Muscle layer of colon (tissue), 2 donors: ENCODE measurements at regions not wholly inside any gene's neighbourhood (a gene's known extent, or its start where the extent isn't known, plus 50 kb on each side); places are given as distances from the start of the nearest gene placed in this dataset.

Experiments used
- H3K27ac ChIP-seq: one replicate; pipeline ENCODE4 v1.7.0; 2013; ENCODE audit warnings: low read depth, mild to moderate bottlenecking, low read length, moderate library complexity
- H3K27me3 ChIP-seq, 2 donors: one replicate each; pipeline ENCODE4 v1.7.0; 2013; ENCODE audit warnings: low read length in 2 of 2, mild to moderate bottlenecking in 2 of 2; ENCODE audit not compliant: insufficient read depth in 2 of 2, control insufficient read depth in 1 of 2
- H3K36me3 ChIP-seq: one replicate; pipeline ENCODE4 v1.7.0; 2013; ENCODE audit warnings: mild to moderate bottlenecking, low read length; ENCODE audit not compliant: insufficient read depth
- H3K4me1 ChIP-seq: one replicate; pipeline ENCODE4 v1.7.0; 2013; ENCODE audit warnings: mild to moderate bottlenecking, low read length; ENCODE audit not compliant: insufficient read depth
- H3K4me3 ChIP-seq, 2 donors: one replicate each; pipeline ENCODE4 v1.7.0; 2013; ENCODE audit warnings: low read length in 2 of 2, low read depth in 1 of 2, mild to moderate bottlenecking in 1 of 2, moderate library complexity in 1 of 2
- H3K9ac ChIP-seq: one replicate; pipeline ENCODE4 v1.7.0; 2013; ENCODE audit warnings: low read length
- H3K9me3 ChIP-seq: one replicate; pipeline ENCODE4 v1.7.0; 2013; ENCODE audit warnings: mild to moderate bottlenecking, low read length
- donor health status: abdominal sarcoma.
- donor health status: Adenocarcinoma of cecum.

DNA sequence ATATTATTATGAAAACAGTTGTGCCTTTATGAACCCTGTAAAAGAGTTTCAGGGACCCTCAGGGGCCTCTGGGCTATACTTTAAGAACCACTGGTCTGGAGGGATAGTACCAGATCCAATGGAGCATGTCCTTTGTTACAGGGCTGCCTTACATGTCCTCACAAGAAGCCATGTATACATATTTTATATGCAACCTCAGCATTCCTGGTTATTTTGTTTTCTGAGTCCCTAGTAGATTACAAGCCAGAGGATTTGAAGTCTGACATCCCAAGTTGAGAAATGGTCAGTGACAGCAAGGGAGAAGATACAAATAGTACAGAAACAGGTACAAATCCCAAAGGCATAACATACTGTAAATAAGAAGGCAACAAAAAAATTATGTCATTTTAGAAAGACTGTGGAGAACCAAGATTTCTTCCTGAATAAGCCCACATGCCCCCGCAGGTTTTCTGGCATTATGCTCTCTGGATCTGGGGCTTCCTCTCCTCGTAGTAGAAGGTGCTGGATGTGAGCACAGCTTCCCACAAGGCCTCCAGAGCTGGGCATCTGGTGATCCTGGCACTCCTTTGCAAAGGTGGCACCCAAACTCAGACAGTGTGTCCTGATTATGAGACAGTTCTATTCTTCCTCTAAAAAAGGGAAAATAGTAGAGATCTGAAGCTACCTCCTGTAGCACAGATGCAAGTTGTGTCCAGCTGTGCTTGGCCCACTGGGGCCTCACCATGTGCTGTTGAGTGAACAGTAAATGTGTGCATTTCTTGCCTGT is 114.0 kb downstream of the NR1D2 start:
- Histone ChIP-seq H3K27me3 (no peaks in the 10 kb centered on the region), H3K4me1 (peaks cover 18% of the 10 kb centered on the region), H3K9me3 (no peaks in the 10 kb centered on the region), H3K27ac (no peak overlapping the region), H3K4me3 (no peak overlapping the region), H3K36me3 (no peaks in the 10 kb centered on the region), H3K9ac (no peak overlapping the region)

DNA sequence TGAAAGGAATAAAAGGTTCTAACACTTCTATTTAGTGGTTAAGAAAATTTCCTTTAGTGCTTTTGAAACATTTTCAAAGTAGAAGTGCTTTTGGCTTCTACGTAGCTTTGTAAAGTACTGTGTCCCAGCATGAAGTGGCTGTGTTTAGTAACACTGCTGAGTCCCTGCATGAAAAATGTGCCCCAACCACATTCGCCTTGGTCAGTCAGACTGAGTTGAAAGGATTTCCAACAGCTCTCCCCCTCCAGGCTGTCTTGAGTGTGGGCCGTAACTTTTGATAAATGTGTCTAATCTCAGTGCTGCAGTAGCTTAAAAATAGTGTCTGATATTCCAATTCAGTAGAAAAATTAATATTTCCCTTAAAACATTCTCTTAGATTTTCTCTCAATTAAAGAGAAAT is 115.0 kb downstream of the NR1D2 start:
- peaks cover 18% of the 10 kb centered on the region for H3K4me1 ChIP-seq
- H3K27ac ChIP-seq: no peak overlapping the region
- H3K36me3 ChIP-seq: no peaks in the 10 kb centered on the region
- H3K27me3 ChIP-seq: no peaks in the 10 kb centered on the region
- no peak overlapping the region for H3K4me3 ChIP-seq
- no peak overlapping the region for H3K9ac ChIP-seq
- H3K9me3 ChIP-seq: no peaks in the 10 kb centered on the region

DNA sequence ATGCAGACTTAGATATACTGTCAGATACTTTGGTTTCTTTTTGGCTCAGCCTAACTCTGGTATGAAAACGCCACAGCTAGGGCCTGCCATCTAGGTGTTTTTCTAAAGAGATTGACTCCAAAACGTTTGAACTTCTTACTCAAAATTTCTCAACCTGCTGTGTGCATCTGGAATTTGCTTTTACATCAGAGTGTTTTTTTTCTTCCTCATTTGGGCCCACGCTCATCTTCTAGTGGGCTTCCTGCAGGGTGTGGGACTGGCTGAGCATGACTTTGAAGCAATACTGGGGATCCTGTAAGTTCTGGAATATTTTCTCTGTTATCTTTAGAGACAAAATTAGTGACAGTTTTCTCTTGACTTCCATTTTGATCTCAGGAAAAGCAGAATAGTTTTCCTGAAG is 117.8 kb downstream of the NR1D2 start:
- Histone ChIP-seq H3K9ac (no peak overlapping the region), H3K9me3 (no peaks in the 10 kb centered on the region), H3K27ac (no peak overlapping the region), H3K4me1 (peaks cover 18% of the 10 kb centered on the region), H3K27me3 (no peaks in the 10 kb centered on the region), H3K36me3 (no peaks in the 10 kb centered on the region), H3K4me3 (no peak overlapping the region)
